HEK293 (cell line): ENCODE measurements at regions not wholly inside any gene's neighbourhood (a gene's known extent, or its start where the extent isn't known, plus 50 kb on each side); places are given as distances from the start of the nearest gene placed in this dataset.

Experiments used
- CTCF ChIA-PET: fragments of 350-600 bp; formaldehyde crosslinking; extraction: SDS; loops from one replicate; lab custom pipeline; 2021; ENCODE audit warnings: antibody characterized with exemption; lab: Yijun Ruan, JAX
- POLR2A ChIA-PET: fragments of 300-600 bp; formaldehyde crosslinking; extraction: SDS; loops from one replicate; lab custom pipeline; 2020; ENCODE audit warnings: antibody characterized with exemption, inconsistent platforms; lab: Yijun Ruan, JAX
- H3K27ac ChIP-seq: fragments of 200-500 bp; sonication (Bioruptor generic); 2 replicates; pipeline ENCODE4 v1.5.1; 2014; ENCODE audit warnings: low read depth, low read length, control low read depth, inconsistent platforms; ENCODE audit errors: extremely low read depth
- H3K36me3 ChIP-seq, 2 experiments: fragments of 200-500 bp in 1 of 2; sonication (Bioruptor generic) in 1 of 2; 1 replicate in 1 of 2; 2 replicates in 1 of 2; pipeline ENCODE4 v1.5.1; 2014 to 2017; ENCODE audit warnings: inconsistent platforms in 2 of 2, low read length in 2 of 2; ENCODE audit not compliant: control insufficient read depth in 2 of 2, insufficient read depth in 1 of 2
- H3K4me1 ChIP-seq: fragments of 200-500 bp; sonication (Bioruptor generic); 2 replicates; pipeline ENCODE4 v1.5.1; 2014; ENCODE audit warnings: mild to moderate bottlenecking, low read length, inconsistent platforms; ENCODE audit not compliant: control insufficient read depth, insufficient read depth
- H3K4me3 ChIP-seq: 2 replicates; pipeline ENCODE4 v1.5.1; 2011; ENCODE audit warnings: low read depth, mild to moderate bottlenecking, control low read depth, low read length, moderate library complexity
- H3K9me3 ChIP-seq: fragments of 200-500 bp; sonication (Bioruptor generic); 2 replicates; pipeline ENCODE4 v1.5.1; 2014; ENCODE audit warnings: low read depth, low read length, inconsistent platforms; ENCODE audit not compliant: control insufficient read depth, insufficient read depth
- PATZ1 ChIP-seq: fragments of 450-650 bp; formaldehyde crosslinking; IDR thresholded peaks from 2 replicates; pipeline ENCODE4 v1.5.1; 2016; ENCODE audit warnings: missing biosample characterization, missing genetic modification characterization
- SP3 ChIP-seq: fragments of 450-650 bp; formaldehyde crosslinking; IDR thresholded peaks from 2 replicates; pipeline ENCODE4 v1.5.1; 2016; ENCODE audit warnings: missing biosample characterization, missing genetic modification characterization
- SP7 ChIP-seq: fragments of 450-650 bp; formaldehyde crosslinking; IDR thresholded peaks from 2 replicates; pipeline ENCODE4 v1.5.1; 2016; ENCODE audit warnings: missing biosample characterization, missing genetic modification characterization
- ZBTB10 ChIP-seq: fragments of 450-650 bp; formaldehyde crosslinking; IDR thresholded peaks from 2 replicates; pipeline ENCODE4 v1.5.1; 2016; ENCODE audit warnings: missing biosample characterization, missing genetic modification characterization
- ZBTB11 ChIP-seq: fragments of 450-650 bp; formaldehyde crosslinking; conservative IDR thresholded peaks from 2 replicates; pipeline ENCODE4 v1.5.1; 2016; ENCODE audit warnings: low read depth, missing biosample characterization, missing genetic modification characterization
- ZBTB8A ChIP-seq: fragments of 450-650 bp; formaldehyde crosslinking; IDR thresholded peaks from 2 replicates; pipeline ENCODE4 v1.5.1; 2016; ENCODE audit warnings: missing biosample characterization, missing genetic modification characterization
- ZNF202 ChIP-seq: fragments of 450-650 bp; formaldehyde crosslinking; IDR thresholded peaks from 2 replicates; pipeline ENCODE4 v1.5.1; 2016; ENCODE audit warnings: missing biosample characterization, missing genetic modification characterization, borderline replicate concordance
- ZNF26 ChIP-seq: fragments of 450-650 bp; formaldehyde crosslinking; IDR thresholded peaks from 2 replicates; pipeline ENCODE4 v1.5.1; 2016; ENCODE audit warnings: missing biosample characterization, missing genetic modification characterization
- ZNF423 ChIP-seq: fragments of 450-650 bp; formaldehyde crosslinking; IDR thresholded peaks from 2 replicates; pipeline ENCODE4 v1.5.1; 2016; ENCODE audit warnings: missing biosample characterization, missing genetic modification characterization
- ZNF433 ChIP-seq: fragments of 450-650 bp; formaldehyde crosslinking; IDR thresholded peaks from 2 replicates; pipeline ENCODE4 v1.5.1; 2016; ENCODE audit warnings: missing biosample characterization, missing genetic modification characterization, low read depth
- ZNF529 ChIP-seq: fragments of 450-650 bp; formaldehyde crosslinking; IDR thresholded peaks from 2 replicates; pipeline ENCODE4 v1.5.1; 2017; ENCODE audit warnings: missing genetic modification characterization, missing biosample characterization; ENCODE audit not compliant: insufficient replicate concordance
- ZNF558 ChIP-seq: fragments of 450-650 bp; formaldehyde crosslinking; IDR thresholded peaks from 2 replicates; pipeline ENCODE4 v1.5.1; 2016; ENCODE audit warnings: missing biosample characterization, missing genetic modification characterization
- ZNF580 ChIP-seq: fragments of 450-650 bp; formaldehyde crosslinking; IDR thresholded peaks from 2 replicates; pipeline ENCODE4 v1.5.1; 2016; ENCODE audit warnings: missing biosample characterization, missing genetic modification characterization
- ZNF639 ChIP-seq: fragments of 450-650 bp; formaldehyde crosslinking; IDR thresholded peaks from 2 replicates; pipeline ENCODE4 v1.5.1; 2016; ENCODE audit warnings: missing biosample characterization, missing genetic modification characterization
- ZNF747 ChIP-seq: fragments of 450-650 bp; formaldehyde crosslinking; IDR thresholded peaks from 2 replicates; pipeline ENCODE4 v1.5.1; 2016; ENCODE audit warnings: missing biosample characterization, missing genetic modification characterization
- ZNF768 ChIP-seq: fragments of 450-650 bp; formaldehyde crosslinking; IDR thresholded peaks from 2 replicates; pipeline ENCODE4 v1.5.1; 2018; ENCODE audit warnings: missing biosample characterization, mild to moderate bottlenecking, missing genetic modification characterization
- ZSCAN16 ChIP-seq: fragments of 450-650 bp; formaldehyde crosslinking; IDR thresholded peaks from 2 replicates; pipeline ENCODE4 v1.5.1; 2016; ENCODE audit warnings: missing biosample characterization, missing genetic modification characterization
- ZSCAN30 ChIP-seq: fragments of 450-650 bp; IDR thresholded peaks from 2 replicates; pipeline ENCODE4 v1.5.1; 2018; ENCODE audit warnings: missing biosample characterization, mild to moderate bottlenecking, missing genetic modification characterization, moderate library complexity

- no peak for TF ChIP-seq ZBTB10 (tag by site-specific recombination)
- no peak for TF ChIP-seq SP3
- no peak for TF ChIP-seq ZNF423 (tag by site-specific recombination)
These were observed 130.7 kb downstream of the DIO2 start (continued) for GRCh38 chr14:80080601-80081000.

- H3K4me3 ChIP-seq = no peak overlapping the region
- H3K36me3 ChIP-seq = no peaks in the 10 kb centered on the region
- POLR2A ChIA-PET = no interaction called here
- CTCF ChIA-PET = interaction anchor here (0.5 kb wide), 1 partner anchor 1386 kb away, joined by 3 read pairs; no protein-coding TSS in a partner anchor
- H3K9me3 ChIP-seq = no peaks in the 10 kb centered on the region
- TF ChIP-seq ZNF26 (no peak), ZNF433 (tag by site-specific recombination) (no peak), ZSCAN30 (tag by site-specific recombination) (no peak), ZNF202 (tag by site-specific recombination) (no peak), ZBTB11 (tag by site-specific recombination) (no peak), ZNF639 (no peak), ZNF768 (tag by site-specific recombination) (no peak), ZNF558 (tag by site-specific recombination) (no peak), SP7 (tag by site-specific recombination) (no peak), PATZ1 (tag by site-specific recombination) (no peak), ZNF529 (tag by site-specific recombination) (no peak), ZBTB8A (tag by site-specific recombination) (no peak), ZSCAN16 (tag by site-specific recombination) (no peak), ZNF747 (tag by site-specific recombination) (no peak), ZNF580 (no peak)
- H3K27ac ChIP-seq = no peak overlapping the region
- H3K4me1 ChIP-seq = no peaks in the 10 kb centered on the region
These were observed 132.8 kb downstream of the DIO2 start for GRCh38 chr14:80078501-80078900.
